ENCODE measurements at regions not wholly inside any gene's neighbourhood (a gene's known extent, or its start where the extent isn't known, plus 50 kb on each side); places are given as distances from the start of the nearest gene placed in this dataset.

- H3K9me3 ChIP-seq = no peaks in the 10 kb centered on the region
- 100% methylated on average over 1 of the region's 1 CpG for WGBS, 2 donors
- no peaks in the 10 kb centered on the region for H3K36me3 ChIP-seq (ENCODE audit: low read depth, missing control alignments)
- no peaks in the 10 kb centered on the region for H3K4me1 ChIP-seq
- no peak for DNase-seq
- H3K4me3 ChIP-seq = no peak overlapping the region
- H3K27ac ChIP-seq = no peak overlapping the region
- TF ChIP-seq CTCF (IDR thresholded peaks at IDR 0.05) (no peak), POLR2A (IDR thresholded peaks at IDR 0.05) (no peak)
- intact Hi-C loops (cut with DNase I; ENCODE audit: low total_unique reads) = no loop called here
- H3K27me3 ChIP-seq = no peaks in the 10 kb centered on the region
Measured at GRCh38 chr2:205937211-205937610, 148.8 kb downstream of the INO80D start.

GRCh38 chr2:205936446-205936845, 149.5 kb downstream of the INO80D start:
- 69 to 70% methylated on average over 10 of the region's 10 CpGs for WGBS, 2 donors
- intact Hi-C loops (cut with DNase I; ENCODE audit: low total_unique reads) = no loop called here
- H3K36me3 ChIP-seq (ENCODE audit: low read depth, missing control alignments) = no peaks in the 10 kb centered on the region
- H3K4me3 ChIP-seq = no peak overlapping the region
- no peaks in the 10 kb centered on the region for H3K4me1 ChIP-seq
- no peak overlapping the region for H3K27ac ChIP-seq
- H3K9me3 ChIP-seq = no peaks in the 10 kb centered on the region
- peak; percentile 52 for DNase-seq
- no peaks in the 10 kb centered on the region for H3K27me3 ChIP-seq
- TF ChIP-seq CTCF (IDR thresholded peaks at IDR 0.05) (no peak), POLR2A (IDR thresholded peaks at IDR 0.05) (no peak)

GRCh38 chr2:205934443-205934842, 151.5 kb downstream of the INO80D start:
- TF ChIP-seq CTCF (IDR thresholded peaks at IDR 0.05) (peak in 1 of 3 experiments; percentile 31), POLR2A (IDR thresholded peaks at IDR 0.05) (no peak)
- Histone ChIP-seq H3K4me3 (no peak overlapping the region), H3K4me1 (no peaks in the 10 kb centered on the region), H3K27me3 (no peaks in the 10 kb centered on the region), H3K27ac (no peak overlapping the region), H3K9me3 (no peaks in the 10 kb centered on the region), H3K36me3 (ENCODE audit: low read depth, missing control alignments) (no peaks in the 10 kb centered on the region)
- intact Hi-C loops (cut with DNase I; ENCODE audit: low total_unique reads) = no loop called here
- 90 to 96% methylated on average over 1 of the region's 1 CpG for WGBS, 2 donors
- no peak for DNase-seq

- intact Hi-C loops (cut with DNase I; ENCODE audit: low total_unique reads) = no loop called here
- H3K36me3 ChIP-seq (ENCODE audit: low read depth, missing control alignments) = no peaks in the 10 kb centered on the region
- no peak for TF ChIP-seq POLR2A (IDR thresholded peaks at IDR 0.05)
- no peak for TF ChIP-seq CTCF (IDR thresholded peaks at IDR 0.05)
- no peak for DNase-seq
- no peaks in the 10 kb centered on the region for H3K9me3 ChIP-seq
- no peak overlapping the region for H3K4me3 ChIP-seq
- H3K4me1 ChIP-seq = no peaks in the 10 kb centered on the region
- no peak overlapping the region for H3K27ac ChIP-seq
- 74 to 90% methylated on average over 2 of the region's 2 CpGs for WGBS, 2 donors
- no peaks in the 10 kb centered on the region for H3K27me3 ChIP-seq
Measured at GRCh38 chr2:205932861-205933260, 153.1 kb downstream of the INO80D start.

- no peak for TF ChIP-seq POLR2A (IDR thresholded peaks at IDR 0.05)
- TF ChIP-seq CTCF (IDR thresholded peaks at IDR 0.05) = no peak
- Histone ChIP-seq H3K36me3 (ENCODE audit: low read depth, missing control alignments) (no peaks in the 10 kb centered on the region), H3K9me3 (no peaks in the 10 kb centered on the region), H3K4me1 (no peaks in the 10 kb centered on the region), H3K27ac (no peak overlapping the region), H3K27me3 (no peaks in the 10 kb centered on the region), H3K4me3 (no peak overlapping the region)
- intact Hi-C loops (cut with DNase I; ENCODE audit: low total_unique reads) = no loop called here
- no peak for DNase-seq
- WGBS, 2 donors = 67 to 77% methylated on average over 3 of the region's 3 CpGs
Measured at GRCh38 chr2:205931388-205931787, 154.6 kb downstream of the INO80D start.
